ENCODE measurements at regions not wholly inside any gene's neighbourhood (a gene's known extent, or its start where the extent isn't known, plus 50 kb on each side); places are given as distances from the start of the nearest gene placed in this dataset.

GRCh38 chr4:35789899-35790574 lies 454.3 kb downstream of the ARAP2 start:
- DNase-seq (ENCODE audit: low read depth in 3 of 3), result no peak

GRCh38 chr4:35793045-35793722 lies 451.1 kb downstream of the ARAP2 start:
- DNase-seq (ENCODE audit: low read depth in 3 of 3), result no peak

- no peak for DNase-seq (ENCODE audit: low read depth in 3 of 3)
Observed at GRCh38 chr4:35793766-35794165, 450.5 kb downstream of the ARAP2 start.

- no peak for DNase-seq (ENCODE audit: low read depth in 3 of 3)
Observed at GRCh38 chr4:35800669-35801068, 443.6 kb downstream of the ARAP2 start.

DNA sequence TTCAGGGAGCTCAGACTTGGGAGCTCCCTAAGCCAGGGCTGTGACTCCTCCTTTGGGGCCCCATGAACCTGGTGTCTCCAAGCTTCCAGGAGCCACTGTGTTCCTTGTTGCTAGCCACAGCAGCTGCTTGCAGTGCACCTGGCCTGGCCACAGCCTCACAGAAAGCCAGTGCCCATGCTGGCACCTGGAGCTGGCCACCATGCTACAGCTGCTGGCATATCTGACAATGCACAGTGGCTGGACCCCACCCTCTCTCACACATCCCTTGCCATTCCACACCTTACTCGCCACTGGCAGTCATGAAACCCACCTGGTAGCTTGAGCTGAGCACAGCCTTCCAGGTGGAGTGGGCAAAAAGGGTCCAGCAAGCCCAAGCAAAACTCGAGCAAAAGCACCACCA lies 441.7 kb downstream of the ARAP2 start:
- no peak for DNase-seq (ENCODE audit: low read depth in 3 of 3)

DNA sequence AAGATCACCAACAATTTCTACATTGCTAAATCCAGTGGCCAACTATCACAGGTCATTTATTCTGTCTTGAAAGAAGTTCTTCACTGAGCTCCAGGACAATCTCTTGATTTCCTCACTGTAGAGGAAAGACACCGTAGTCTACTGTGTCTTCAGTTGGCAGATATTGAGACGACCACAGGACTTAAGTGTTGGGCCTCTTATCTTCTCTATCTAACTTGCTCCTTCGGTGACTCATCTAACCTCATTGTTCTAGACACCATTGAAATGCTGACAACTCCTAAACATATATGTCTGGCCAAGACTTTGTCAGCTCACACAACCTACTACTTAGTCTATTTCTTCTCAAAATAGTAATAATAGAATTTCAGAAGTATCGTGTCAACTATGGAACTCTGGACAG lies 425.8 kb downstream of the ARAP2 start:
- no peak for DNase-seq (ENCODE audit: low read depth in 3 of 3)

DNA sequence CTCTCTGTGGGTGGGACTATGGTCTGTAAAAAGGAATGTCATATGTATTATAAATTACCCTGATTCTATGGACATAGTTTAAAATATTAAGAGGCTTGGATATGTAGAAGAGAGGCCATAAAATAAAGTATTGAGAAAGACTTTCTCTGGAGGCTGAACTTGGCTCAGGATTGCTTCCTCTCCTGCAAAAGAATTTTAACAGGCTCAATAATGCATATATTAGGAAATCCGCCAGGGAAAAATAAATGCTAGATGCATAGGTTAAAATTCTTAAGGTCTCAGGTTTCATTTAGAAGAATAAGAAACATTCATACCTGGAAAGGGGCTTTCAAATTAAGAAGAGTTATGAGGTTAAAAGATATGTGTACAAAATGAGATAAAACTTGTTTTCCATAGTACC lies 424.3 kb downstream of the ARAP2 start:
- DNase-seq (ENCODE audit: low read depth in 3 of 3), result no peak

- DNase-seq (ENCODE audit: low read depth in 3 of 3), result no peak
Observed at GRCh38 chr4:35824231-35824630, 420.1 kb downstream of the ARAP2 start.

- no peak for DNase-seq (ENCODE audit: low read depth in 3 of 3)
Observed at GRCh38 chr4:35835893-35836292, 408.4 kb downstream of the ARAP2 start.

- no peak for DNase-seq (ENCODE audit: low read depth in 3 of 3)
Observed at GRCh38 chr4:35836596-35836995, 407.7 kb downstream of the ARAP2 start.

DNA sequence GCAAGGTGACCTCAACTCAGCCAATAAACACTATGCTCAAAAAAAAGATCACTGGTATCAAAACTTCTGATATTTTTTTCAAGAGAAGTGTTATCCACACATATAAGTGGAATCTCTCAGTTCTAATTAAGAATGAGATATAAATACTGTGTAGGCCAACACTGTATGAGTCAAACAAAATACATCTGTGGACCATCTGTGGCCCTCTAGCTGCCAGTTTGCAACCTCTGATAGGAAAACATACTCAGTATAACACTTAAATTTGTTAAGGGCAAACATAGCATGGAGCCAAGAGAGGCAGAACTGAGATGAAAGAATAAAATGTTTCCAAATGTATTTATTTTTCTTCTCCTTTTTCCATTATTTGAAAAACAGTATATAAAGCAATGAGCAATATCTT lies 377.3 kb downstream of the ARAP2 start:
- DNase-seq (ENCODE audit: low read depth in 3 of 3), result no peak

DNA sequence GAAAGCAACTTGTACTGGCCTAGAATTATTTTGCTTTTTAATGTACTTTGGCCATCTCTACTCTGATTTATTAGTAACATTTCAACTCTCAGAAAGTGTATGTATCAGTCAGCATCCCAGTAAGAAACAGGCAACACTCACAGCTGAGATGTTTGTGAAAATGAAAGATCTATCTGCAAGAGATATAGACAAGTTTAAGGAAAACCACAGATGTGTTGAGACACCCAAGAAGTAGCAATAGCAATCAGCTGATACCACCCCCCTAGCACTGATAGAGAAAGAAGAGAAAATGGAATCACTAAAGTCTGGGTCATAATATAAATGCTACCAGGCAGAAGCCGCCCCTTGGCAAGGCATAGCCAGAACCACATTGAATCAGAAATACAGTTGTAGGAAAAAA lies 372.0 kb downstream of the ARAP2 start:
- DNase-seq (ENCODE audit: low read depth in 3 of 3), result no peak

DNA sequence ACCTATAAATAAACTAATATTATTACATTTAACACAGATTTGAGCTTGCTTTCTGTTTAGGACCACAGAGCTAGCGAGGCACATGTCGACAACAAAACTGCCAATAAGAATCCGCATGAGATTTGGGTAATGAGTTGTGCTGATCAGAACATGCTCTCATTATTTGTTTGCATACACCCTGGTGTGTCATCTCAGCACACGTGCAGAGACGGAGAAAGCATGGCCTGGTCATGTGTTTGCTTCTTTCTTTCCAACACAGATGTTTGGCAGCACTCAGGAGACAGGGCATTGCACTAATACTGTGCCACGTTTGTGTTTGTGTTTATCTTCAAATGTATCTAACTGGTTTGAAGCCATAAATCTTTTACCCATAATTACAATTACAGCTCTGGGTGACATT lies 364.8 kb downstream of the ARAP2 start:
- DNase-seq (ENCODE audit: low read depth in 3 of 3), result no peak

DNA sequence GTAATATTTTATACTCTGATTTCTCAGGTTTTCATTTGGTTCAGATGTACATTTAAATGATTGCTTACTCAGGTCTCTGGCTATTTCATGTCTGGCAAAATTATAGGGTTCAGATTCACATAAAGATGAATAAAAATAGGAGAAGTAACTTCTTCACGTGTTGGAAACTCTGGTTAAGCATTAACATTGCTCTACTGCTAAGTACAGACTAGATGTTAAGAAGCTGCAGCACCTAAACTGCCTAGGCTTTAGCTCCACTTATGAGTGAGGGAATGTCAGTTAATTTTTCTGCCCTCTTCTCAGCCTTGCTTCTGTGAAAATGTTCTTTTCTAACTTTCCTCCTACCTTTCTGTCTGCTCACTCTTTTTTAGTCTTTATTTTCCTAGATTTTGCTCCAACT lies 361.2 kb downstream of the ARAP2 start:
- DNase-seq (ENCODE audit: low read depth in 3 of 3), result no peak

GRCh38 chr4:35884714-35885480 lies 359.4 kb downstream of the ARAP2 start:
- DNase-seq (ENCODE audit: low read depth in 3 of 3), result no peak

DNA sequence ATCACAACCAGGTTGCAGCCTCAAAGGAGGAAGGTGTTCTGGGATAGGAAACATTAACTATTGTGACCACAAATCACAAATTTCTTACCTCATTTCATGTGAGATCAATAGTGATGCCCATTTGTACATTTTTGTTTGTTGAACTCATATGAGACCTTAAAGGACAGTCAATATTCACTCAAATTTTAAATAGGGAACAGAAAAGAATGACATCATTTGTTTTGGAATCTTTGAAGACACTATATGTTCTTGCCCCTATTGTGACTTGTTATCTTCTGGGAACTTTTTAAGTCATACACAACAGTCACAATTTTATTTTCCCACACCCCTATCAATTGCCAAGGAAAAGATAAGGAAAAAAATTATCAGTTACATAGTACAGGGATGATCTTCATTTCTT lies 346.5 kb downstream of the ARAP2 start:
- DNase-seq (ENCODE audit: low read depth in 3 of 3), result no peak

GRCh38 chr4:35900286-35901243 lies 343.7 kb downstream of the ARAP2 start:
- no peak for DNase-seq (ENCODE audit: low read depth in 3 of 3)

DNA sequence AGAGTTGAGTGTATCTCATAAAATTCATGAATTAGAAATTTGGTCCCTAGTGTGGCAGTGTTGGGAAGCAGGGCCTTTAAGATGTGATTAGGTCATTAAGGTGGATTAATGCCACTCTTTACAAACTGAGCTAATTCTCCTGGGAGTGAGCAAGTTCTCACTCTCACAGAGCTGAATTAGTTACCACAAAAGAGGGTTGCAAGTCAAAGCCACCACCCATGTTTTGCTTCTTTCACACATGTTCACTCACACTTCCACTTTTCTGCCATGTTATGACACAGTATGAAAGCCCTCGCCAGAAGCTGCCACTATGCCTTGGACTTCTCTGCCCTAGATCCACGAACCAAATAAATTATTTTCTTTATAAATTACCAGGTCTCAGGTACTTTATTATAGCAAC lies 332.1 kb downstream of the ARAP2 start:
- no peak for DNase-seq (ENCODE audit: low read depth in 3 of 3)

GRCh38 chr4:35918491-35918977 lies 325.8 kb downstream of the ARAP2 start:
- no peak for DNase-seq (ENCODE audit: low read depth in 3 of 3)

GRCh38 chr4:35925806-35926205 lies 318.5 kb downstream of the ARAP2 start:
- no peak for DNase-seq (ENCODE audit: low read depth in 3 of 3)

DNA sequence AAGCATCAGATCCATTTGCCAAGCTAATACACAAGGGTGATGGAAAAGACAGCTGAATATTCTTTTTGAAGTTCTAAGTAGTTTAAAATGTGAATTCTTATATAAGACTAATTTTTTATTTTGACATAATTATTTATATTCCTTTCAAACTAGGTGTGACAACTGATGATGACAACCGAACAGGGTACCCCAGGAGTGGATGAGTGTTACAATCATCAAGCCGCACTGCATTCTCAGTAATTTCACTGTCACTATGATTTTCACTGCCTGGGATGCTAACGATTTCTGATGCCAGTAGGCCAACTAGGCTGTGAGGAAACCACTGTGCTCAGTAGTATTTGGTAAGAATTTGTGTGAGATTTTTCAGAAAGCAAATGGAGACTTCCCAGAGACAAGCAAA lies 317.5 kb downstream of the ARAP2 start:
- no peak for DNase-seq (ENCODE audit: low read depth in 3 of 3)

- DNase-seq (ENCODE audit: low read depth in 3 of 3), result no peak
Observed at GRCh38 chr4:35933901-35934300, 310.4 kb downstream of the ARAP2 start.

Data from stimulated activated CD4-positive, alpha-beta T cell treated with anti-CD3 and anti-CD28 coated beads, TNF-alpha, amount 100 ng/mL, for 24 hours (primary cell).